Heart left ventricle (tissue), 16 donors: ENCODE measurements at regions not wholly inside any gene's neighbourhood (a gene's known extent, or its start where the extent isn't known, plus 50 kb on each side); places are given as distances from the start of the nearest gene placed in this dataset.

ENCODE experiments used
- ATAC-seq, 4 donors: fragments of 200-7000 bp; cut with Tn5 transposase; one replicate each; pipeline ENCODE4 v1.9.1; 2020 to 2022; ENCODE audit warnings: moderate library complexity in 4 of 4, mild to moderate bottlenecking in 3 of 4, moderate number of reproducible peaks in 1 of 4
- DNase-seq, 5 donors: peaks; one replicate each; pipeline ENCODE4 v3.0.0-alpha.2; 2020
- H3K27ac ChIP-seq, 12 donors: fragments of 200-600 bp; sonication (generic) in 4 of 12; one replicate each; pipeline versions ENCODE4 v1.5.0 to v1.8.0; 2016 to 2022; ENCODE audit warnings: mild to moderate bottlenecking in 2 of 12
- H3K27me3 ChIP-seq, 9 donors: fragments of 200-600 bp; sonication (generic) in 2 of 9; one replicate each; pipeline versions ENCODE4 v1.5.1 to v1.8.0; 2016 to 2022; ENCODE audit warnings: mild to moderate bottlenecking in 3 of 9
- H3K36me3 ChIP-seq, 9 donors: fragments of 200-600 bp; sonication (generic) in 2 of 9; one replicate each; pipeline versions ENCODE4 v1.5.0 to v1.8.0; 2018 to 2022; ENCODE audit warnings: mild to moderate bottlenecking in 2 of 9
- H3K4me1 ChIP-seq, 12 donors: fragments of 200-600 bp; sonication (generic) in 4 of 12; one replicate each; pipeline versions ENCODE4 v1.5.0 to v1.8.0; 2016 to 2022; ENCODE audit warnings: mild to moderate bottlenecking in 3 of 12
- H3K4me3 ChIP-seq, 12 donors: fragments of 200-600 bp; sonication (generic) in 4 of 12; one replicate each; pipeline versions ENCODE4 v1.5.0 to v1.8.0; 2017 to 2022; ENCODE audit warnings: mild to moderate bottlenecking in 9 of 12, moderate library complexity in 4 of 12
- H3K9me3 ChIP-seq, 12 donors: fragments of 200-600 bp; sonication (generic) in 4 of 12; one replicate each; pipeline versions ENCODE4 v1.5.0 to v1.8.0; 2016 to 2022; ENCODE audit warnings: mild to moderate bottlenecking in 1 of 12
- CTCF ChIP-seq, 12 donors: fragments of 200-600 bp; sonication (generic) in 4 of 12; IDR thresholded peaks; one replicate each; pipeline versions ENCODE4 v1.5.0 to v1.8.0; 2018 to 2022; ENCODE audit warnings: antibody characterized with exemption in 12 of 12, mild to moderate bottlenecking in 5 of 12
- POLR2A ChIP-seq, 2 donors: fragments of 450-650 bp; IDR thresholded peaks; one replicate each; pipeline ENCODE4 v1.6.1; 2017; ENCODE audit warnings: antibody characterized with exemption in 2 of 2, mild to moderate bottlenecking in 2 of 2, moderate library complexity in 2 of 2
- WGBS, 4 donors: extraction: QIAGEN DNeasy Blood & Tissue Kit in 2 of 4; methylation state at CpG; one replicate each; pipeline versions ENCODE4 v1.1.5 to v1.1.7; 2013 to 2018; 5-methylcytosine and 5-hydroxymethylcytosine counted together
- intact Hi-C, 10 donors: fragments of 100-400 bp; cut with DNase I; formaldehyde crosslinking; loops; one replicate each; pipeline versions ENCODE4 v1.11.1 to v1.14.2; 2022
- donor health status: ischemic (EF 13 %, LVEDD 7.1; RV severe dilation, severe dysfunction).
- donor health status: healthy with polysubstance abuse.
- donor health status: DM: no; HTN: yes; CAD: no.
- donor health status: DM: no; HTN: no; CAD: no.
- donor health status: ischemic (EF 25% LVEDD 6.9; RV normal size, moderate dysfunction).
- donor health status: ischemic (EF 25% LVEDD 5.7; RV mildly dilated, moderate dysfunction).
- donor health status: healthy.
- donor health status: DM: yes; HTN: yes; CAD: no.
- donor health status: ischemic (EF 35%, LVEDD 5.7; RV mildly dilated, moderate dysfunction).
- donor health status: nonischemic (EF 11% LVEDD 7.7; RV severe dilation, severe dysfunction).
- donor health status: DM: yes; HTN: yes; CAD: no.
- donor health status: PGD.
- donor health status: ischemic (EF 29% LVEDD 5.4; RV normal size, mild dysfunction).
- donor health status: nonischemic (EF 23%, LVEDD 6.1; RV moderate dilation, normal function).

- Histone ChIP-seq H3K27me3 (no peaks in the 10 kb centered on the region), H3K36me3 (no peaks in the 10 kb centered on the region), H3K4me1 (no peaks in the 10 kb centered on the region), H3K4me3 (no peak overlapping the region), H3K9me3 (peaks cover 0 to 5% (median 0%) of the 10 kb centered on the region in 12 donors), H3K27ac (no peak overlapping the region)
- DNase-seq (no peak), ATAC-seq (no peak)
- intact Hi-C loops = no loop called here
- TF ChIP-seq POLR2A (IDR thresholded peaks at IDR 0.05) (no peak), CTCF (IDR thresholded peaks at IDR 0.05) (no peak)
- WGBS, 4 donors = 82 to 87% (median 83%) methylated on average over 3 of the region's 3 CpGs
Observed at GRCh38 chr10:120403109-120403508, 53.9 kb upstream of the PLPP4 start.

- H3K9me3 ChIP-seq = no peaks in the 10 kb centered on the region
Observed at GRCh38 chr10:120406376-120406775, 50.7 kb upstream of the PLPP4 start.

More at GRCh38 chr10:120406376-120406775, 50.7 kb upstream of the PLPP4 start:
- intact Hi-C loops = no loop called here
- no peaks in the 10 kb centered on the region for H3K27me3 ChIP-seq
- H3K27ac ChIP-seq = no peak overlapping the region
- no peak overlapping the region for H3K4me3 ChIP-seq
- TF ChIP-seq CTCF (IDR thresholded peaks at IDR 0.05) = no peak
- TF ChIP-seq POLR2A (IDR thresholded peaks at IDR 0.05) = no peak
- no peaks in the 10 kb centered on the region for H3K36me3 ChIP-seq
- 74 to 88% (median 82%) methylated on average over 4 of the region's 4 CpGs for WGBS, 4 donors
- H3K4me1 ChIP-seq = no peaks in the 10 kb centered on the region
- DNase-seq (no peak), ATAC-seq (no peak)
